Peyer's patch (tissue), 4 donors: ENCODE measurements at regions not wholly inside any gene's neighbourhood (a gene's known extent, or its start where the extent isn't known, plus 50 kb on each side); places are given as distances from the start of the nearest gene placed in this dataset.

Experiments used
- DNase-seq, 3 donors: peaks; one replicate each; pipeline ENCODE4 v3.0.0-alpha.2; 2017 to 2019
- H3K27ac ChIP-seq, 4 donors: fragments of 200-600 bp; sonication (generic); one replicate each; pipeline ENCODE4 v1.5.1; 2016 to 2019
- H3K27me3 ChIP-seq, 2 donors: fragments of 200-600 bp; sonication (generic); one replicate each; pipeline ENCODE4 v1.5.1; 2019
- H3K36me3 ChIP-seq, 3 donors: fragments of 200-600 bp; sonication (generic); one replicate each; pipeline ENCODE4 v1.5.1; 2016 to 2019
- H3K4me1 ChIP-seq, 4 donors: fragments of 200-600 bp; sonication (generic); one replicate each; pipeline ENCODE4 v1.5.1; 2016 to 2019
- H3K4me3 ChIP-seq, 4 donors: fragments of 200-600 bp; sonication (generic); 1 replicate in 3 of 4; 2 replicates in 1 of 4; pipeline ENCODE4 v1.5.1; 2016 to 2019; ENCODE audit warnings: mild to moderate bottlenecking in 1 of 4
- H3K9me3 ChIP-seq, 4 donors: fragments of 200-600 bp; sonication (generic); one replicate each; pipeline ENCODE4 v1.5.1; 2016 to 2019; ENCODE audit warnings: mild to moderate bottlenecking in 1 of 4
- POLR2A ChIP-seq, 2 donors: fragments of 450-650 bp; IDR thresholded peaks; one replicate each; pipeline ENCODE4 v1.5.1; 2017; ENCODE audit warnings: antibody characterized with exemption in 2 of 2, mild to moderate bottlenecking in 2 of 2, moderate library complexity in 2 of 2
- TF ChIP-seq, protein P1 (sequence below), 6 experiments: fragments of 450-650 bp in 4 of 6; fragments of 200-600 bp in 2 of 6; sonication (generic) in 1 of 6; IDR thresholded peaks; one replicate each; pipeline ENCODE4 v1.5.1; 2017 to 2019; ENCODE audit warnings: antibody characterized with exemption in 6 of 6, mild to moderate bottlenecking in 3 of 6, moderate library complexity in 1 of 6

DNA sequence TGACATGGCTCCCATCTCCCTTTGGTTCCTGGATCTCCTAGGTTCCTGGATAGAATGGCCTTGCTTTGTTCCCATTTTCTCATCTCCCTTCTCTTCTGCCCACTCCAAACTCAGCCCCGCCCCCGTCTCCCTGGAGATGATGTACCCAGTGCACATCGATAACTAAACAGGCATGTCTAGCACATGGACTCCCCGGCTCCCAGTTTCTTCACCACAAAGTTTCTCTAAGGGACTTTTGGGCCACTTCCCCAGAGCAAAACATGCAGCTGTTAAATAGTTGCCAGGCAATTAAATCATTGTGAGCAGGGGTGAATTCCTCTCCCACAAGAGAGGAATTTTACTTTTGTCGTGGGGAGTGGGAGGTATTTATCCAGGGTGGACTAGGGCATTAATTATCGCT is 259.0 kb downstream of the GADD45G start:
- H3K27ac ChIP-seq, result no peak overlapping the region
- H3K9me3 ChIP-seq, result no peaks in the 10 kb centered on the region
- TF ChIP-seq, protein P1, sequence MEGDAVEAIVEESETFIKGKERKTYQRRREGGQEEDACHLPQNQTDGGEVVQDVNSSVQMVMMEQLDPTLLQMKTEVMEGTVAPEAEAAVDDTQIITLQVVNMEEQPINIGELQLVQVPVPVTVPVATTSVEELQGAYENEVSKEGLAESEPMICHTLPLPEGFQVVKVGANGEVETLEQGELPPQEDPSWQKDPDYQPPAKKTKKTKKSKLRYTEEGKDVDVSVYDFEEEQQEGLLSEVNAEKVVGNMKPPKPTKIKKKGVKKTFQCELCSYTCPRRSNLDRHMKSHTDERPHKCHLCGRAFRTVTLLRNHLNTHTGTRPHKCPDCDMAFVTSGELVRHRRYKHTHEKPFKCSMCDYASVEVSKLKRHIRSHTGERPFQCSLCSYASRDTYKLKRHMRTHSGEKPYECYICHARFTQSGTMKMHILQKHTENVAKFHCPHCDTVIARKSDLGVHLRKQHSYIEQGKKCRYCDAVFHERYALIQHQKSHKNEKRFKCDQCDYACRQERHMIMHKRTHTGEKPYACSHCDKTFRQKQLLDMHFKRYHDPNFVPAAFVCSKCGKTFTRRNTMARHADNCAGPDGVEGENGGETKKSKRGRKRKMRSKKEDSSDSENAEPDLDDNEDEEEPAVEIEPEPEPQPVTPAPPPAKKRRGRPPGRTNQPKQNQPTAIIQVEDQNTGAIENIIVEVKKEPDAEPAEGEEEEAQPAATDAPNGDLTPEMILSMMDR (IDR thresholded peaks at IDR 0.05), result no peak
- TF ChIP-seq POLR2A (IDR thresholded peaks at IDR 0.05), result no peak

DNA sequence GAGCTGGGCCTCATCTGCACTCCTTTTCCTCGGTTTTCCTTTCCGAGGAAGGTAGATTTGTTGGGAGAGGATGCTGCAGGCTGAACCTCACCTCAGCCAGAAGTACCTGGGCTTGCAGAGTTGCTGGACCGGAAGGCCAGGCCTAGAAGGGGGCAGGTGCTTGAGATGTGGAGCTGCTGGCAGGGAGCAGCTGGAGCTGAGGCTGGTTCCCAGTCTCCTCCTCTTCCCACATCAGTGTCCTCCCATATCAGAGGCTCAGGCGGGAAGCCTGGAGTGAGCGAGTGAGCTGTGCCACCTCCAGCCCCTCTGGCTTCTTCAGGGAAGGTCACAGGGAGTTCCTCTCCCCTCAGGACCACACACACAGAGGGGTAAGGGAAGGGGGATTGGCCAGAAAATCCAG is 259.4 kb downstream of the GADD45G start:
- TF ChIP-seq, protein P1 (IDR thresholded peaks at IDR 0.05), result no peak
- no peak for TF ChIP-seq POLR2A (IDR thresholded peaks at IDR 0.05)
- peak in 2 of 3 donors; percentile 26 to 34 for DNase-seq
- H3K4me3 ChIP-seq, result no peak overlapping the region
- no peaks in the 10 kb centered on the region for H3K36me3 ChIP-seq
- H3K9me3 ChIP-seq, result no peaks in the 10 kb centered on the region
- H3K27me3 ChIP-seq, result no peaks in the 10 kb centered on the region
- no peak overlapping the region for H3K27ac ChIP-seq
- H3K4me1 ChIP-seq, result no peaks in the 10 kb centered on the region

More for the DNA sequence above, 259.0 kb downstream of the GADD45G start:
- peak in 1 of 3 donors; percentile 27 for DNase-seq
- no peaks in the 10 kb centered on the region for H3K27me3 ChIP-seq
- no peaks in the 10 kb centered on the region for H3K4me1 ChIP-seq
- no peak overlapping the region for H3K4me3 ChIP-seq
- no peaks in the 10 kb centered on the region for H3K36me3 ChIP-seq

DNA sequence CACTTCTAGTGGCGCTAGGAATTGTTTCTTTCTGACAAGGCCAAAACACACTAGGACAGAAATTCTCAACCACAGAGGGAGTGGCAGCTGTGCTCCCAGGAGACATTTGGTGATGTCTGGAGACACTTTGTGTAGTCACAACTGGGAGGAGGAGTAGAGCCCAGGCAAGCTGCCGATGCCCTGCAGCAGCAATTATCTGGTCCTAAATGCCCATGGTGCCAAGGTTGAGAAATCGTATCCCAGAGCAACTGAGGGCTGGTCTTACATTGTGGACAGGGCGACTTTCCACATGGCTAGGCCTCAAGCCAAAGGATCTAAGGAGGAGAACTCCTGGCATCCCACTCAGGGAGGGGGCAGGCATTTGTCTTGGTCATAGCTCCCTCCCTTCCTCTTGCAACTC is 259.9 kb downstream of the GADD45G start:
- no peak overlapping the region for H3K27ac ChIP-seq
- no peaks in the 10 kb centered on the region for H3K9me3 ChIP-seq
- TF ChIP-seq, protein P1 (IDR thresholded peaks at IDR 0.05), result no peak
- no peak for TF ChIP-seq POLR2A (IDR thresholded peaks at IDR 0.05)
- no peak overlapping the region for H3K4me3 ChIP-seq
- H3K27me3 ChIP-seq, result no peaks in the 10 kb centered on the region
- DNase-seq, result peak in 2 of 3 donors; percentile 11 to 15
- no peaks in the 10 kb centered on the region for H3K4me1 ChIP-seq
- no peaks in the 10 kb centered on the region for H3K36me3 ChIP-seq

DNA sequence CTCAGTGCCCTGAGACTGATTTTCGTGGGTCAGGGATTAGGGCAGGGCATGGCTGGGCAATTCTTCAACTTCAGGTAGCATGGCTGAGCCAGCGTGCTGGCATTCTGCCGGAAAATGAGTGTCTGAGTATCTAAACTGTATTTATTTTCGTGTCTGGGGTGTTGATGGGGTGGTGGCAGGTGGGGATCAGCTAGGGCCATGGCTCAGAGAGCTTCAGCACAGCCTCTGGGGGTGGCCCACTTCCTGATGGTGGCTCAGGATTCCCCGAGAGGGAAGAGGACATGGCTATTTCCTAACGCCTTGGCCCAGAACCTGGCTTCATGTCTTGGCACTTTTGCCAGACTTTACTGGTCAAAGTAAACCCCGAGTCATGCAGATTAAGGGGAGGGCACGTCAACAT is 260.5 kb downstream of the GADD45G start:
- Histone ChIP-seq H3K36me3 (no peaks in the 10 kb centered on the region), H3K27me3 (no peaks in the 10 kb centered on the region), H3K4me1 (no peaks in the 10 kb centered on the region), H3K27ac (no peak overlapping the region), H3K4me3 (no peak overlapping the region), H3K9me3 (no peaks in the 10 kb centered on the region)
- TF ChIP-seq POLR2A (IDR thresholded peaks at IDR 0.05), result no peak
- TF ChIP-seq, protein P1 (IDR thresholded peaks at IDR 0.05), result no peak
- DNase-seq, result peak in 2 of 3 donors; percentile 26 to 30

DNA sequence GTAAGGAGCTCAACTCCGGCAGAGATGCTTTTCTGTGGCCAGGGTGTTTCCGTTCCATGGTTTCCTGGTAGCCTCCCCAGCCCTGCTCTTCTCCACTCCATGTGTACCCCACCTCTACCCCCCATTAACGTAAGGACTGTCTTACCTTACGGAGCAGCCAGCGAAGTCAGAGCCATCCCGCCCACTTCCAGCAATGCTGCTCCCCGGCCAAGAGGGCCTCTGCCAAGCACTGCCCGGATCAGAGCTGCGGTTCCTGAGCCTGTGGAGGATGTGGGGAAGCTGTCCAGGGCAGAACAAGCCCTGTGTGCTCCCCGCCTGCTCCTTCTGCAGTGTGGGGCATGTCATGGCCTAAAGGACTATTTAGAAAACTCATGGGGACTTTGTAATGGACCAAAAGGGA is 261.2 kb downstream of the GADD45G start:
- Histone ChIP-seq H3K27me3 (no peaks in the 10 kb centered on the region), H3K9me3 (no peaks in the 10 kb centered on the region), H3K4me3 (no peak overlapping the region), H3K27ac (no peak overlapping the region), H3K4me1 (no peaks in the 10 kb centered on the region), H3K36me3 (no peaks in the 10 kb centered on the region)
- DNase-seq, result peak in 2 of 3 donors; percentile 35
- TF ChIP-seq, protein P1 (IDR thresholded peaks at IDR 0.05), result no peak
- TF ChIP-seq POLR2A (IDR thresholded peaks at IDR 0.05), result no peak

DNA sequence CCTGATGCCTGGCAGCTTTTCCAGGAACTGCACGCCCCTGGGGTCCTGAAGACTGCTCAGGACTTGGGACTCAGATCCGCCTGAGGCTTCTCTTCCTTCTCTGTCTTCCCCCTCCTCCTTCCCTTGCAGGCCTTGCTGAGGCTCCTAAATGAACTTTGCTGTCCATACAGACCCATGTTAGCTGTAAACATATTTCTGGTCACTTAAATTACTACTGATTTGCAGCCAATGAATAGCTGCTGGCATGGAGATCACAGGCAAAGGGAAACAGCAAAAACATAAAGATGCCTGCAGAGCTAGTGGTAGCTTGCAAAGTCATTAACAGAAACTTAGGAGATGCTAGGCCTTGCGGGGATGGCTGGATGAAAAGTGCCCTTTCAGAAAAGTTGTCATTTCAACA is 261.9 kb downstream of the GADD45G start:
- Histone ChIP-seq H3K36me3 (no peaks in the 10 kb centered on the region), H3K4me3 (no peak overlapping the region), H3K9me3 (no peaks in the 10 kb centered on the region), H3K27ac (no peak overlapping the region), H3K27me3 (no peaks in the 10 kb centered on the region), H3K4me1 (no peaks in the 10 kb centered on the region)
- peak in 1 of 3 donors; percentile 4 for DNase-seq
- TF ChIP-seq, protein P1 (IDR thresholded peaks at IDR 0.05), result no peak
- no peak for TF ChIP-seq POLR2A (IDR thresholded peaks at IDR 0.05)
